OCI-LY7 (cell line): ENCODE measurements at regions not wholly inside any gene's neighbourhood (a gene's known extent, or its start where the extent isn't known, plus 50 kb on each side); places are given as distances from the start of the nearest gene placed in this dataset.

Source experiments
- EZH2phosphoT487 ChIP-seq: fragments of 200-600 bp; sonication (generic); IDR thresholded peaks from 2 replicates; pipeline ENCODE4 v1.6.1; 2018; ENCODE audit warnings: low read depth, borderline replicate concordance, mild to moderate bottlenecking, mixed run types, antibody characterized with exemption, low read length, moderate library complexity, mixed read lengths
- TF ChIP-seq, protein P1 (sequence below): fragments of 200-600 bp; sonication (generic); conservative IDR thresholded peaks from 2 replicates; pipeline ENCODE4 v1.5.1; 2014; ENCODE audit warnings: mild to moderate bottlenecking, antibody characterized with exemption, low read length, moderate library complexity, mixed read lengths

DNA sequence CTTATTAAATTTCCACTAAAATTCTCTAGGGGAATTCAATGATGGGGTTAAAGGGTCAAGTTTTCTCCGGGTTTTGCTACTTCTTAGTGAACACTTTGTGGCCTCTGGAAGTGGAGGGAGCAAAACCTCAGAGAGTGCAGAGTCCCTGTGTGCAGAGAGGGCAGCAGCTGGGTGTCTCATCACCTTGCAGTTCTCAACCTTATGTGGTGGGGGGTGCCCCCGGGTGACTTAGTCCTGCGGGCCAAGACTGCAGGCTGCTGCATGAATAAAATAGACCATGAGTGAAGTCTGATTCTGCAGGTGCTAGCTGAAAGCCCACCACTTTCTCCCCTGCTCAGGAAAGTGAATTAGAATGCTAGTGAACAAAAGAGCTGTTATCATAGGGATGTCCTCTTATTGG is 191.6 kb downstream of the DLEU7 start:
- TF ChIP-seq, protein P1, sequence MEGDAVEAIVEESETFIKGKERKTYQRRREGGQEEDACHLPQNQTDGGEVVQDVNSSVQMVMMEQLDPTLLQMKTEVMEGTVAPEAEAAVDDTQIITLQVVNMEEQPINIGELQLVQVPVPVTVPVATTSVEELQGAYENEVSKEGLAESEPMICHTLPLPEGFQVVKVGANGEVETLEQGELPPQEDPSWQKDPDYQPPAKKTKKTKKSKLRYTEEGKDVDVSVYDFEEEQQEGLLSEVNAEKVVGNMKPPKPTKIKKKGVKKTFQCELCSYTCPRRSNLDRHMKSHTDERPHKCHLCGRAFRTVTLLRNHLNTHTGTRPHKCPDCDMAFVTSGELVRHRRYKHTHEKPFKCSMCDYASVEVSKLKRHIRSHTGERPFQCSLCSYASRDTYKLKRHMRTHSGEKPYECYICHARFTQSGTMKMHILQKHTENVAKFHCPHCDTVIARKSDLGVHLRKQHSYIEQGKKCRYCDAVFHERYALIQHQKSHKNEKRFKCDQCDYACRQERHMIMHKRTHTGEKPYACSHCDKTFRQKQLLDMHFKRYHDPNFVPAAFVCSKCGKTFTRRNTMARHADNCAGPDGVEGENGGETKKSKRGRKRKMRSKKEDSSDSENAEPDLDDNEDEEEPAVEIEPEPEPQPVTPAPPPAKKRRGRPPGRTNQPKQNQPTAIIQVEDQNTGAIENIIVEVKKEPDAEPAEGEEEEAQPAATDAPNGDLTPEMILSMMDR: no peak
- TF ChIP-seq EZH2phosphoT487: no peak
